Stomach (tissue), 8 donors: ENCODE measurements at regions not wholly inside any gene's neighbourhood (a gene's known extent, or its start where the extent isn't known, plus 50 kb on each side); places are given as distances from the start of the nearest gene placed in this dataset.
"Not testable (repeated sequence)": the region's sequence is repeated elsewhere in the genome, so short reads cannot be mapped to it uniquely, and the experiment has no call there.

ENCODE experiments used
- DNase-seq, 2 donors: peaks; one replicate each; pipeline versions ENCODE4 v3.0.0 to v3.0.0-alpha.2; 2013 to 2019
- H3K27ac ChIP-seq, 5 donors: fragments of 200-600 bp in 4 of 5; sonication (generic) in 4 of 5; one replicate each; pipeline ENCODE4 v1.5.1; 2013 to 2019; ENCODE audit warnings: mild to moderate bottlenecking in 1 of 5, moderate library complexity in 1 of 5
- H3K27me3 ChIP-seq, 3 donors: fragments of 200-600 bp; sonication (generic); one replicate each; pipeline ENCODE4 v1.5.1; 2017 to 2019; ENCODE audit warnings: mixed run types in 1 of 3
- H3K36me3 ChIP-seq, 4 donors: fragments of 200-600 bp; sonication (generic); 1 replicate in 3 of 4; 2 replicates in 1 of 4; pipeline ENCODE4 v1.5.1; 2016 to 2019
- H3K4me1 ChIP-seq, 4 donors: fragments of 200-600 bp; sonication (generic); one replicate each; pipeline ENCODE4 v1.5.1; 2016 to 2019
- H3K4me3 ChIP-seq, 4 donors: fragments of 200-600 bp; sonication (generic) in 3 of 4; one replicate each; pipeline ENCODE4 v1.5.1; 2016 to 2019; ENCODE audit warnings: mild to moderate bottlenecking in 1 of 4
- H3K9me3 ChIP-seq, 4 donors: fragments of 200-600 bp; sonication (generic); one replicate each; pipeline ENCODE4 v1.5.1; 2016 to 2019
- CTCF ChIP-seq, 7 experiments: fragments of 450-650 bp in 4 of 7; fragments of 200-600 bp in 3 of 7; sonication (generic) in 3 of 7; IDR thresholded peaks; one replicate each; pipeline ENCODE4 v1.5.1; 2016 to 2019; ENCODE audit warnings: antibody characterized with exemption in 7 of 7, control low read depth in 2 of 7, mild to moderate bottlenecking in 1 of 7
- EP300 ChIP-seq: sonication (generic); formaldehyde crosslinking; IDR thresholded peaks from one replicate; pipeline ENCODE4 v1.6.1; 2017; ENCODE audit warnings: antibody characterized with exemption
- POLR2A ChIP-seq, 4 donors: fragments of 450-650 bp; IDR thresholded peaks; one replicate each; pipeline ENCODE4 v1.6.1; 2016; ENCODE audit warnings: antibody characterized with exemption in 4 of 4, control low read depth in 2 of 4, mild to moderate bottlenecking in 1 of 4, moderate library complexity in 1 of 4
- POLR2AphosphoS5 ChIP-seq, 3 donors: sonication (generic); formaldehyde crosslinking; IDR thresholded peaks; one replicate each; pipeline ENCODE4 v1.6.1; 2016; ENCODE audit warnings: antibody characterized with exemption in 3 of 3
- WGBS, 5 donors: extraction: QIAGEN DNeasy Blood & Tissue Kit in 3 of 5; methylation state at CpG; one replicate each; pipeline versions ENCODE4 v1.1.5 to v1.1.7; 2013 to 2018; 5-methylcytosine and 5-hydroxymethylcytosine counted together
- intact Hi-C: fragments of 100-400 bp; cut with DNase I; formaldehyde crosslinking; loops from one replicate; pipeline ENCODE4 v1.15.1; 2023; ENCODE audit warnings: low total_unique reads
- donor health status: healthy with polysubstance abuse.
- donor health status: Bipolar disorder and iron deficiency.
- donor health status: healthy.

- Histone ChIP-seq H3K9me3 (peaks cover 0 to 18% (median 9%) of the 10 kb centered on the region in 4 donors), H3K27me3 (no peaks in the 10 kb centered on the region), H3K4me3 (no peak overlapping the region), H3K36me3 (no peaks in the 10 kb centered on the region), H3K27ac (no peak overlapping the region), H3K4me1 (no peaks in the 10 kb centered on the region)
- 58 to 86% (median 85%) methylated on average over 5 of the region's 5 CpGs for WGBS, 5 donors
- intact Hi-C loops, result no loop called here
- DNase-seq, result no peak
- TF ChIP-seq POLR2AphosphoS5 (IDR thresholded peaks at IDR 0.05), result no peak
- TF ChIP-seq POLR2A (IDR thresholded peaks at IDR 0.05), result no peak
- TF ChIP-seq CTCF (IDR thresholded peaks at IDR 0.05), result no peak
- TF ChIP-seq EP300, result no peak
These were observed 424.9 kb upstream of the KAZN start for GRCh38 chr1:14173598-14173997.

- DNase-seq, H3K9me3 ChIP-seq, H3K4me1 ChIP-seq, intact Hi-C loops, H3K27me3 ChIP-seq, H3K36me3 ChIP-seq, H3K27ac ChIP-seq, H3K4me3 ChIP-seq: not testable (repeated sequence)
- 68 to 78% (median 75%) methylated on average over 5 of the region's 5 CpGs for WGBS, 5 donors
These were observed 420.6 kb upstream of the KAZN start for GRCh38 chr1:14177866-14178265.

GRCh38 chr1:14180738-14181137 lies 417.7 kb upstream of the KAZN start:
- Histone ChIP-seq H3K4me3 (no peak overlapping the region), H3K27ac (no peak overlapping the region), H3K4me1 (no peaks in the 10 kb centered on the region), H3K9me3 (no peaks in the 10 kb centered on the region), H3K36me3 (no peaks in the 10 kb centered on the region), H3K27me3 (no peaks in the 10 kb centered on the region)
- WGBS, 5 donors, result 65 to 78% (median 69%) methylated on average over 4 of the region's 4 CpGs
- intact Hi-C loops, result no loop called here
- TF ChIP-seq EP300 (no peak), POLR2AphosphoS5 (IDR thresholded peaks at IDR 0.05) (no peak), CTCF (IDR thresholded peaks at IDR 0.05) (no peak), POLR2A (IDR thresholded peaks at IDR 0.05) (no peak)
- DNase-seq, result peak in 1 of 2 donors; percentile 31

GRCh38 chr1:14181191-14181795 lies 417.2 kb upstream of the KAZN start:
- WGBS, 5 donors, result 59 to 68% (median 67%) methylated on average over 9 of the region's 9 CpGs
- intact Hi-C loops, result no loop called here
- DNase-seq, result no peak
- TF ChIP-seq POLR2AphosphoS5 (IDR thresholded peaks at IDR 0.05), result no peak
- no peak for TF ChIP-seq EP300
- no peak for TF ChIP-seq CTCF (IDR thresholded peaks at IDR 0.05)
- no peak for TF ChIP-seq POLR2A (IDR thresholded peaks at IDR 0.05)
- no peak overlapping the region for H3K27ac ChIP-seq
- no peaks in the 10 kb centered on the region for H3K36me3 ChIP-seq
- no peaks in the 10 kb centered on the region for H3K9me3 ChIP-seq
- no peaks in the 10 kb centered on the region for H3K4me1 ChIP-seq
- H3K4me3 ChIP-seq, result no peak overlapping the region
- no peaks in the 10 kb centered on the region for H3K27me3 ChIP-seq

- DNase-seq, result no peak
- no peaks in the 10 kb centered on the region for H3K4me1 ChIP-seq
- no peaks in the 10 kb centered on the region for H3K27me3 ChIP-seq
- no peaks in the 10 kb centered on the region for H3K9me3 ChIP-seq
- H3K27ac ChIP-seq, result no peak overlapping the region
- WGBS, 5 donors, result 79 to 91% (median 89%) methylated on average over 5 of the region's 5 CpGs
- H3K4me3 ChIP-seq, result no peak overlapping the region
- no peaks in the 10 kb centered on the region for H3K36me3 ChIP-seq
- intact Hi-C loops, result no loop called here
- TF ChIP-seq EP300 (no peak), CTCF (IDR thresholded peaks at IDR 0.05) (no peak), POLR2AphosphoS5 (IDR thresholded peaks at IDR 0.05) (no peak), POLR2A (IDR thresholded peaks at IDR 0.05) (no peak)
These were observed 415.6 kb upstream of the KAZN start for GRCh38 chr1:14182856-14183255.
